HFF-Myc (cell line): ENCODE measurements at regions not wholly inside any gene's neighbourhood (a gene's known extent, or its start where the extent isn't known, plus 50 kb on each side); places are given as distances from the start of the nearest gene placed in this dataset.

ENCODE experiments used
- DNase-seq: peaks from one replicate; pipeline ENCODE4 v3.0.0-alpha.2; 2011; ENCODE audit warnings: low read depth; ENCODE audit errors: extremely low read depth
- H3K4me3 ChIP-seq: replicated peaks from 2 replicates; pipeline ENCODE4 v1.5.1; 2011; ENCODE audit warnings: low read depth, mild to moderate bottlenecking, control low read depth, low read length
- TF ChIP-seq, protein P1 (sequence below): IDR thresholded peaks from 2 replicates; pipeline ENCODE4 v1.5.1; 2012; ENCODE audit warnings: mild to moderate bottlenecking, low read depth, low read length, control low read depth; ENCODE audit errors: missing control alignments

DNA sequence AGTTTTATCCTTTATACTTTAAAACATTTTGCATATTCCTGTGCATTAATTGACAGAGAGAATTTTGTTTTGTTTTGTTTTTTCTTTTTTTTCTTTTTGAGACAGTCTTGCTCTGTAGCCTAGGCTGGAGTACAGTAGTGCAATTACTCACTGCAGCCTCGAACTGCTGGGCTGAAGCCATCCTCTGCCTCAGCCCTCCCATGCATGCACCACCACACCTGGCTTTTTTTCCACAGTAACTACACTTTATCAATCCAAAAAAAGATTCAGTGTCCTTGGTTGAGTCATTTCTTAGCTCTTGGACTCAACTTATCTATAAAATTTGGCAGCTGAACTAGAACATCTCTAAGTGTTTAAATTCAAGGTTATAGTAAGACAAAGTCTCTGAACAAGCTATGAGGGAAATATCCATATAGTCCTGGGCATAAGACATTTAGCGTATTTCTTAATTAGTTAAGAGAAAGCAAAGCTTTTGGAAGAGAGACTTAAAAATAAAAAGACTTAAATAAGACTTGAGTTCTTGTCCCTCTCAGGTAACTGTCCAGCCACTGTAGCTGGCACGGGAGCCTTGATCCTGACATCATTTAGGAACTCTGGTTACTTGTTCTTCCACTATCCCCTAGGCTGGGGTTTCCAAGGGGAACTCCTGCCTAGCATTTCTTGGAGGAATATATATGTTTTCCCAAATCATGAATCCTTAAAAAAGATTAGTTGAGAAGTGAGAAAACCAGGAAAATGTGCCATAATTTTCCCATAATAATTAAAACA is 300.1 kb downstream of the HACE1 start:
- no peak for DNase-seq
- H3K4me3 ChIP-seq: no peak overlapping the region
- TF ChIP-seq, protein P1, sequence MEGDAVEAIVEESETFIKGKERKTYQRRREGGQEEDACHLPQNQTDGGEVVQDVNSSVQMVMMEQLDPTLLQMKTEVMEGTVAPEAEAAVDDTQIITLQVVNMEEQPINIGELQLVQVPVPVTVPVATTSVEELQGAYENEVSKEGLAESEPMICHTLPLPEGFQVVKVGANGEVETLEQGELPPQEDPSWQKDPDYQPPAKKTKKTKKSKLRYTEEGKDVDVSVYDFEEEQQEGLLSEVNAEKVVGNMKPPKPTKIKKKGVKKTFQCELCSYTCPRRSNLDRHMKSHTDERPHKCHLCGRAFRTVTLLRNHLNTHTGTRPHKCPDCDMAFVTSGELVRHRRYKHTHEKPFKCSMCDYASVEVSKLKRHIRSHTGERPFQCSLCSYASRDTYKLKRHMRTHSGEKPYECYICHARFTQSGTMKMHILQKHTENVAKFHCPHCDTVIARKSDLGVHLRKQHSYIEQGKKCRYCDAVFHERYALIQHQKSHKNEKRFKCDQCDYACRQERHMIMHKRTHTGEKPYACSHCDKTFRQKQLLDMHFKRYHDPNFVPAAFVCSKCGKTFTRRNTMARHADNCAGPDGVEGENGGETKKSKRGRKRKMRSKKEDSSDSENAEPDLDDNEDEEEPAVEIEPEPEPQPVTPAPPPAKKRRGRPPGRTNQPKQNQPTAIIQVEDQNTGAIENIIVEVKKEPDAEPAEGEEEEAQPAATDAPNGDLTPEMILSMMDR: no peak

- no peak overlapping the region for H3K4me3 ChIP-seq
- TF ChIP-seq, protein P1: no peak
- DNase-seq: no peak
Observed at GRCh38 chr6:104558746-104559145, 301.0 kb downstream of the HACE1 start.

DNA sequence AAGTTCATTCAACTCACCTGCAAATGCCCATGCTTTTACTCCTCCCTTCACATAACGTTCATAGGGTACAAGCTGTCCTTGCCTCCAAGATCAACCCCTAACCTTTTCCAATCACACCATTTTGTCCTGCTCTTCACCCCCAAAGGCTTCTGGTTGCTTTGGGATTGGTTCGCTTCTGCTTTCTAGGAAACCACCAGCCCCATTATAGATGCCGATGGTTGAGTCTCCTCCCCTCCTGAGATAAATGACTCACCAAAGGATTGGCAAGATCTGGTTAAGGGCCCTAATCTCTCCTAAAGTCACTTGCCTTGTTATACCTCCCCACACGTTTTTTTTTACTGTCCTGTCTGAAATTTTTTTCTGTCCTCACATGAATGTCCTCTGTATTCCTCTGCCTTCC is 311.4 kb downstream of the HACE1 start:
- no peak for DNase-seq
- H3K4me3 ChIP-seq: no peak overlapping the region
- TF ChIP-seq, protein P1: no peak

DNA sequence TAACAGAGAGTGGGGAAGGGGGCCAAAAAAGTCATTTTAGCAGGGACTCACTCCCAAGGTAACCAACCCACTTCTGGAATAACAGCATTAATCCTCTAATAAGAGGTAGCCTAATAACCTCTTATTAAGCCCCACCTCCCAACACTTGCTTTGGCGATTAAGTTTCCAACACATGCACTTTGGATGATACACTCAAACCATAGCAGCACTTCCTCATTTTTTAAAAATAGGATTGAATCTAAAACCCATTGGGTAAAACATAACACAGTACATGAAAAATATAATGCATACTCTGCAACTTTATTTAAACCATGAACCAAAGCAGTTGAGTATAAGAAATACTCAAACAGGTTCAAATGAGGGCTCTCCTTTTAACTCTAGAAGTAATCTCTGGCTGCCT is 318.3 kb downstream of the HACE1 start:
- TF ChIP-seq, protein P1: no peak
- no peak overlapping the region for H3K4me3 ChIP-seq
- DNase-seq: no peak

GRCh38 chr6:104540743-104541142 is 319.0 kb downstream of the HACE1 start:
- DNase-seq: no peak
- TF ChIP-seq, protein P1: no peak
- H3K4me3 ChIP-seq: no peak overlapping the region

DNA sequence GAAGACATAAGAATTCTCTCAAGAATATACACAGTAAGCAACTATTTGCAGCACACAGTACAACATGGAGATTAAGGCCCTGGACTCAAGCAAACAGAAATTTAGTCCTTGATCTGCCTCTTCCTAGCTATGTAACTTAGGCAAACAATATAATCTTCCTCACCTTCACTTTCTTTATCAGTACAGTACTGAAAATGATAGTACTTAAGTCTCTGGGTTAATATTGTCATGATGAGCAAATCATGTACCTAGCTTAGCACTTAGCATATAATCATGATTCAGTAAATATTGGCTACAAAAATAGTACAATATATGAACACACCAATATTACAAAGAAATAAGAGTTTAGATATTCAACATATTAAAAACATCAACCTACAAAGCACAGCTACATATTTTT is 320.5 kb downstream of the HACE1 start:
- H3K4me3 ChIP-seq: no peak overlapping the region
- TF ChIP-seq, protein P1: no peak
- DNase-seq: no peak

DNA sequence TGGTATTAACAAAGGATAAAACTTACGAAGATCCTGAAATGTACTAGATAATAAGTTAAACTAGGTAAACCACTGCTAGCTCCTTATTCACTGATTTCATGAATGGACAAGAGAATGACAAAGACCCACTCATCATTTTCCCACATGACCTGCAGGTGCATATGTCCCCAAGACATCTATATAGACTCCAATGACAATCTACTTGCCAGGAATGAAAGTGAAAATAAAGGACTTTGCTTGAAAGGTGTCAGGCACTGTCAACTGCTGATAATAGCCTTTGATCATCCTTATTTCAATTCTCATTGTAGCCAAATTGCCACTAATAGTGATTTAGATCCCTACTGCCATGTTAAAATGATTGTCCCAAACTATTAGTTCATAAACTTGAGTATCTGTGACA is 321.8 kb downstream of the HACE1 start:
- H3K4me3 ChIP-seq: no peak overlapping the region
- no peak for DNase-seq
- TF ChIP-seq, protein P1: no peak
